ENCODE measurements at regions not wholly inside any gene's neighbourhood (a gene's known extent, or its start where the extent isn't known, plus 50 kb on each side); places are given as distances from the start of the nearest gene placed in this dataset.

DNA sequence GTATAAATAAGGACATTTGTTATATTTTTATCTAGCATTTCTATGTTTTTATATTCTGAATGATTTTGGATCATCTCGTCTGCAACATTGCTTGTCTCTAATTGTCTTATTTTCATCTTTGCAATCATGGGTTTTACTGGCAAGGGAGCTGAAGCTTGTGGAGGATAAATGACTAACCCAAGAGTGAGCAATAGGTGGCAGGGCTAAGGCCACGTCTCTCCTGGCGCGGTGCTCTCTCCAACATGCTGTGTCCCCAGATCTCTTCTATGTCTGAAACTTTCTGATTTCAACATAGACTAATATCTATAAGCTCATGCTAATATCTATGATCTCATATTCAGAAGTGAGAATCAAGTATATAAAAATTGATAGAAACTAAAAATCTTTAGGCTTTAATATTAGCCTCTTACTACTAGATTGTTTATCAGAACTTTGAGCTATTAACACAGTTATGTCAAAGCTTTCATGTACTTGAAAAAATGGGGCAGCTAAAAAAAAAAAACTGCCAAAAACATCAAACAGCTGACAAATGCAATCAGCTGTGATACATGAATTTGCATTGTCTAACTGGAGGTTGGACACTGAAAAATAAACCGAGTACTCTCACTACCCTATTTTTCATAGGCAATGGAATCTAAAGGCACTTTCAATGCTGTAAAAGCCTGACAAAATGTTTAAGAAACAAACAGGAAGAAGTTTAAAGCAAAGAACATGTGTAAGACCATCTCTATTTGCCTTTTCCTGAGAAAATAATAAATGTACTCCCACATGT lies 169.2 kb downstream of the TMA16 start:
- POLR2A ChIA-PET: interaction anchor here (0.6 to 9.5 kb wide), 26 partner anchors 9 to 535 kb away, joined by 3 to 220 read pairs (median 7); partner anchors contain the start of gene TMA16

DNA sequence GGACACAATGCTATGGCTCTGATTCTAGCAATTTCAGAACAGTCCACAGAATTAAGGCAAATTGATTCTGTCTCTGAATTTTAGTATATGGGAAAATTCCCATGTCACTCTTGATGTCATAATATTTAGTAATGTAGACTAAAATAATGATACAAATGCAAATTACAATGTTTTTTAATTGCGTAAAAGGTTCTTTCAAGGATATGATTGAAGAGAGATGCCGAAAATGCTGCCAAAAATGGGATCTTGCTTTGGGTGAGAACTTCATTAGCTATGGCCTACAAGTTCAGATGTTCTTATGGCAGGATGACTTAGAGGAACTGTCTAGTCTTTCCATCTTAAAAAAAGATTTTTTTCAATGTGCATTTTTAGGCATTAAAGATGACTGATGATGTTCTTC lies 170.6 kb downstream of the TMA16 start:
- intact Hi-C loops (cut with micrococcal nuclease; ENCODE audit: unreplicated experiment): loop anchor here (1.0 to 10.0 kb wide), 3 partner anchors 109 to 1290 kb away; partner anchors contain the start of gene NAF1
- TF ChIP-seq, protein P1, sequence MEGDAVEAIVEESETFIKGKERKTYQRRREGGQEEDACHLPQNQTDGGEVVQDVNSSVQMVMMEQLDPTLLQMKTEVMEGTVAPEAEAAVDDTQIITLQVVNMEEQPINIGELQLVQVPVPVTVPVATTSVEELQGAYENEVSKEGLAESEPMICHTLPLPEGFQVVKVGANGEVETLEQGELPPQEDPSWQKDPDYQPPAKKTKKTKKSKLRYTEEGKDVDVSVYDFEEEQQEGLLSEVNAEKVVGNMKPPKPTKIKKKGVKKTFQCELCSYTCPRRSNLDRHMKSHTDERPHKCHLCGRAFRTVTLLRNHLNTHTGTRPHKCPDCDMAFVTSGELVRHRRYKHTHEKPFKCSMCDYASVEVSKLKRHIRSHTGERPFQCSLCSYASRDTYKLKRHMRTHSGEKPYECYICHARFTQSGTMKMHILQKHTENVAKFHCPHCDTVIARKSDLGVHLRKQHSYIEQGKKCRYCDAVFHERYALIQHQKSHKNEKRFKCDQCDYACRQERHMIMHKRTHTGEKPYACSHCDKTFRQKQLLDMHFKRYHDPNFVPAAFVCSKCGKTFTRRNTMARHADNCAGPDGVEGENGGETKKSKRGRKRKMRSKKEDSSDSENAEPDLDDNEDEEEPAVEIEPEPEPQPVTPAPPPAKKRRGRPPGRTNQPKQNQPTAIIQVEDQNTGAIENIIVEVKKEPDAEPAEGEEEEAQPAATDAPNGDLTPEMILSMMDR (conservative IDR thresholded peaks at IDR 0.05; ENCODE audit: low read length): no peak
- no peak for TF ChIP-seq EZH2phosphoT487 (IDR thresholded peaks at IDR 0.05; ENCODE audit: borderline replicate concordance, low read depth, low read length)
- POLR2A ChIA-PET: interaction anchor here (0.6 to 9.5 kb wide), 12 partner anchors 9 to 171 kb away, joined by 3 to 220 read pairs (median 7); partner anchors contain the start of gene TMA16
- peak overlapping the region; percentile 44 for H3K4me3 ChIP-seq (ENCODE audit: low read depth, low read length, poor library complexity, severe bottlenecking)
- BruUV-seq (replicated peaks): no TSS peak
- H3K4me1 ChIP-seq (ENCODE audit: insufficient read depth, low read length, poor library complexity, severe bottlenecking): peaks cover 69% of the 10 kb centered on the region
- H3K9me2 ChIP-seq (ENCODE audit: insufficient read depth, low read length): no peaks in the 10 kb centered on the region
- peak overlapping the region; percentile 99 for H3K27ac ChIP-seq (ENCODE audit: low read depth, low read length, poor library complexity, severe bottlenecking)
- peak overlapping the region; percentile 99 for H2AFZ ChIP-seq (ENCODE audit: low read length)
- DNase-seq (ENCODE audit: low spot score): no peak
- CTCF ChIA-PET (ENCODE audit: unreplicated experiment): interaction anchor here (1.4 kb wide), 1 partner anchor 72 kb away, joined by 3 read pairs; no protein-coding TSS in a partner anchor
- no peaks in the 10 kb centered on the region; the same call in 1 of the 2 replicates for H3K36me3 ChIP-seq (ENCODE audit: insufficient read depth, low read length)
- H3K4me2 ChIP-seq (ENCODE audit: low read length): peak overlapping the region; percentile 77
- H4K20me1 ChIP-seq (ENCODE audit: insufficient read depth, low read length): no peaks in the 10 kb centered on the region
- peaks cover 3% of the 10 kb centered on the region; the same call in 1 of the 2 replicates for H3K9me3 ChIP-seq (ENCODE audit: low read length)
- H3K79me2 ChIP-seq (ENCODE audit: insufficient read depth, low read depth, low read length): no peaks in the 10 kb centered on the region

More for the DNA sequence above, 169.2 kb downstream of the TMA16 start:
- intact Hi-C loops (cut with micrococcal nuclease; ENCODE audit: unreplicated experiment): loop anchor here (1.0 to 10.0 kb wide), 5 partner anchors 51 to 1291 kb away; partner anchors contain the start of genes NAF1 and TMA16
- H4K20me1 ChIP-seq (ENCODE audit: insufficient read depth, low read length): no peaks in the 10 kb centered on the region
- H3K79me2 ChIP-seq (ENCODE audit: insufficient read depth, low read depth, low read length): no peaks in the 10 kb centered on the region
- no peaks in the 10 kb centered on the region for H3K9me2 ChIP-seq (ENCODE audit: insufficient read depth, low read length)
- peak overlapping the region; percentile 77 for H3K4me2 ChIP-seq (ENCODE audit: low read length)
- H2AFZ ChIP-seq (ENCODE audit: low read length): peak overlapping the region; percentile 92; the same call in 1 of the 2 replicates
- H3K4me3 ChIP-seq (ENCODE audit: low read depth, low read length, poor library complexity, severe bottlenecking): peak overlapping the region; percentile 50
- TSS peak; percentile 93 for BruUV-seq (replicated peaks)
- H3K36me3 ChIP-seq (ENCODE audit: insufficient read depth, low read length): no peaks in the 10 kb centered on the region; the same call in 1 of the 2 replicates
- H3K4me1 ChIP-seq (ENCODE audit: insufficient read depth, low read length, poor library complexity, severe bottlenecking): peaks cover 69% of the 10 kb centered on the region
- CTCF ChIA-PET (ENCODE audit: unreplicated experiment): interaction anchor here (0.6 to 1.8 kb wide), 7 partner anchors 9 to 108 kb away, joined by 3 to 13 read pairs (median 5); no protein-coding TSS in a partner anchor
- DNase-seq (ENCODE audit: low spot score): peak; percentile 93
- H3K9me3 ChIP-seq (ENCODE audit: low read length): peaks cover 8% of the 10 kb centered on the region; the same call in 1 of the 2 replicates
- no peak for TF ChIP-seq EZH2phosphoT487 (IDR thresholded peaks at IDR 0.05; ENCODE audit: borderline replicate concordance, low read depth, low read length)
- TF ChIP-seq, protein P1 (conservative IDR thresholded peaks at IDR 0.05; ENCODE audit: low read length): peak; percentile 52
- H3K27ac ChIP-seq (ENCODE audit: low read depth, low read length, poor library complexity, severe bottlenecking): peak overlapping the region; percentile 99

Data from OCI-LY7 (cell line).